SK-N-SH (cell line): ENCODE measurements at regions not wholly inside any gene's neighbourhood (a gene's known extent, or its start where the extent isn't known, plus 50 kb on each side); places are given as distances from the start of the nearest gene placed in this dataset.

Experiments used
- CTCF ChIA-PET: fragments of 300-600, 350-600 bp; formaldehyde crosslinking; extraction: SDS; loops from one replicate; lab custom pipeline; 2021; lab: Yijun Ruan, JAX
- POLR2A ChIA-PET: fragments of 350-600 bp; sonication (Branson Sonifier 250); formaldehyde crosslinking; extraction: SDS; loops from one replicate; lab custom pipeline; 2020; ENCODE audit warnings: antibody characterized with exemption, inconsistent platforms; lab: Yijun Ruan, JAX
- DNase-seq: peaks from one replicate; pipeline ENCODE4 v3.0.0; 2012
- H2AFZ ChIP-seq: fragments of 200-600 bp; sonication (generic); 2 replicates; pipeline ENCODE4 v1.8.1; 2016; ENCODE audit warnings: antibody characterized with exemption, mild to moderate bottlenecking, low read depth
- H3F3A ChIP-seq: fragments of 200-600 bp; sonication (generic); replicated peaks from 2 replicates; pipeline ENCODE3; 2016; ENCODE audit warnings: antibody characterized with exemption, mild to moderate bottlenecking; ENCODE audit not compliant: insufficient read depth
- H3K27ac ChIP-seq, 2 experiments: fragments of 200-500 bp in 1 of 2; fragments of 200-600 bp in 1 of 2; sonication (Bioruptor generic) in 1 of 2; sonication (generic), shearing (Covaris generic) in 1 of 2; 2 replicates each; pipeline versions ENCODE4 v1.5.1 to v1.6.1; 2014 to 2016; ENCODE audit warnings: low read depth in 2 of 2, inconsistent platforms in 1 of 2, low read length in 1 of 2, mild to moderate bottlenecking in 1 of 2, mixed read lengths in 1 of 2
- H3K27me3 ChIP-seq: fragments of 200-600 bp; sonication (generic), shearing (Covaris generic); 2 replicates; pipeline ENCODE4 v1.6.1; 2016; ENCODE audit warnings: mixed run types; ENCODE audit not compliant: insufficient read depth
- H3K36me3 ChIP-seq, 2 experiments: fragments of 200-500 bp in 1 of 2; fragments of 200-600 bp in 1 of 2; sonication (Bioruptor generic) in 1 of 2; sonication (generic) in 1 of 2; replicated peaks in 1 of 2; 2 replicates each; pipeline versions ENCODE3 to v1.5.1; 2014 to 2016; ENCODE audit warnings: low read length in 1 of 2, mild to moderate bottlenecking in 1 of 2; ENCODE audit not compliant: insufficient read depth in 2 of 2, control insufficient read depth in 1 of 2
- H3K4me1 ChIP-seq, 2 experiments: fragments of 200-500 bp in 1 of 2; fragments of 200-600 bp in 1 of 2; sonication (Bioruptor generic) in 1 of 2; sonication (generic), shearing (Covaris generic) in 1 of 2; 2 replicates each; pipeline versions ENCODE4 v1.5.1 to v1.6.1; 2014 to 2016; ENCODE audit warnings: low read depth in 1 of 2, low read length in 1 of 2, mixed run types in 1 of 2; ENCODE audit not compliant: insufficient read depth in 2 of 2, control insufficient read depth in 1 of 2
- H3K4me2 ChIP-seq: fragments of 200-600 bp; sonication (generic), shearing (Covaris generic); 2 replicates; pipeline ENCODE4 v1.6.1; 2017; ENCODE audit warnings: mixed run types
- H3K4me3 ChIP-seq, 2 experiments: fragments of 200-500 bp in 1 of 2; fragments of 200-600 bp in 1 of 2; sonication (Bioruptor generic) in 1 of 2; sonication (generic), shearing (Covaris generic) in 1 of 2; 2 replicates each; pipeline versions ENCODE4 v1.5.1 to v1.8.1; 2014 to 2016; ENCODE audit warnings: low read depth in 2 of 2, inconsistent platforms in 1 of 2, low read length in 1 of 2, mild to moderate bottlenecking in 1 of 2, mixed read lengths in 1 of 2, moderate library complexity in 1 of 2
- H3K79me2 ChIP-seq: fragments of 200-600 bp; sonication (generic); 2 replicates; pipeline ENCODE4 v1.8.1; 2017; ENCODE audit warnings: mild to moderate bottlenecking; ENCODE audit not compliant: insufficient read depth
- H3K9ac ChIP-seq: fragments of 200-600 bp; sonication (generic); 2 replicates; pipeline ENCODE4 v1.6.1; 2017; ENCODE audit warnings: mixed run types
- H3K9me2 ChIP-seq: fragments of 200-600 bp; sonication (generic); 2 replicates; pipeline ENCODE4 v1.6.1; 2017; ENCODE audit warnings: mixed run types
- H3K9me3 ChIP-seq: fragments of 200-600 bp; sonication (generic); 2 replicates; pipeline ENCODE4 v1.6.1; 2017; ENCODE audit warnings: mixed run types, mild to moderate bottlenecking, moderate library complexity
- H4K20me1 ChIP-seq: fragments of 200-600 bp; sonication (generic); 2 replicates; pipeline ENCODE4 v1.6.1; 2017; ENCODE audit warnings: mild to moderate bottlenecking, mixed run types; ENCODE audit not compliant: insufficient read depth
- CHD2 ChIP-seq: fragments of 150-350 bp; IDR thresholded peaks from 2 replicates; pipeline ENCODE4 v1.6.1; 2018; ENCODE audit warnings: low read length; ENCODE audit not compliant: partially characterized antibody
- ELF1 ChIP-seq: IDR thresholded peaks from 2 replicates; pipeline ENCODE4 v1.4.0; 2012
- EP300 ChIP-seq, 2 experiments: IDR thresholded peaks; 2 replicates each; pipeline versions ENCODE4 v1.4.0 to v1.6.1; 2012; ENCODE audit warnings: borderline replicate concordance in 1 of 2, low read depth in 1 of 2, low read length in 1 of 2
- GABPA ChIP-seq: IDR thresholded peaks from 2 replicates; pipeline ENCODE4 v1.4.0; 2012; ENCODE audit warnings: low read depth, mild to moderate bottlenecking
- JUND ChIP-seq: IDR thresholded peaks from 2 replicates; pipeline ENCODE4 v1.4.0; 2012
- MXI1 ChIP-seq: IDR thresholded peaks from 2 replicates; pipeline ENCODE4 v1.6.1; 2012; ENCODE audit warnings: mild to moderate bottlenecking, low read depth, low read length, improper control_type of control experiment
- NRF1 ChIP-seq: IDR thresholded peaks from 2 replicates; pipeline ENCODE4 v1.6.1; 2012; ENCODE audit warnings: low read depth, mild to moderate bottlenecking, low read length
- POLR2AphosphoS5 ChIP-seq: IDR thresholded peaks from 2 replicates; pipeline ENCODE4 v1.6.1; 2012; ENCODE audit warnings: low read depth, low read length
- RCOR1 ChIP-seq: fragments of 150-350 bp; IDR thresholded peaks from 2 replicates; pipeline ENCODE4 v1.6.1; 2017; ENCODE audit warnings: antibody characterized with exemption, low read length
- REST ChIP-seq: IDR thresholded peaks from 2 replicates; pipeline ENCODE4 v1.6.1; 2012; ENCODE audit warnings: mild to moderate bottlenecking, low read depth, low read length, moderate library complexity
- RXRA ChIP-seq: IDR thresholded peaks from 2 replicates; pipeline ENCODE4 v1.4.0; 2012; ENCODE audit warnings: low read depth, mild to moderate bottlenecking, borderline replicate concordance
- TAF1 ChIP-seq: IDR thresholded peaks from 2 replicates; pipeline ENCODE4 v1.6.1; 2012; ENCODE audit warnings: low read depth, mild to moderate bottlenecking, low read length, moderate library complexity, borderline replicate concordance
- TEAD4 ChIP-seq: IDR thresholded peaks from 2 replicates; pipeline ENCODE4 v1.4.0; 2012; ENCODE audit warnings: mild to moderate bottlenecking, borderline replicate concordance; ENCODE audit not compliant: insufficient read depth
- WGBS: methylation state at CpG from one replicate; pipeline ENCODE4 v1.1.6; 2017; ENCODE audit warnings: low lambda C conversion rate; 5-methylcytosine and 5-hydroxymethylcytosine counted together
- TF ChIP-seq, protein P1 (sequence below): fragments of 150-350 bp; IDR thresholded peaks from 2 replicates; pipeline ENCODE4 v1.6.1; 2017; ENCODE audit warnings: antibody characterized with exemption, low read length, low read depth, borderline replicate concordance
- TF ChIP-seq, protein P2 (sequence below): fragments of 150-350 bp; IDR thresholded peaks from 2 replicates; pipeline ENCODE4 v1.6.1; 2016; ENCODE audit warnings: mild to moderate bottlenecking, low read depth, low read length

DNA sequence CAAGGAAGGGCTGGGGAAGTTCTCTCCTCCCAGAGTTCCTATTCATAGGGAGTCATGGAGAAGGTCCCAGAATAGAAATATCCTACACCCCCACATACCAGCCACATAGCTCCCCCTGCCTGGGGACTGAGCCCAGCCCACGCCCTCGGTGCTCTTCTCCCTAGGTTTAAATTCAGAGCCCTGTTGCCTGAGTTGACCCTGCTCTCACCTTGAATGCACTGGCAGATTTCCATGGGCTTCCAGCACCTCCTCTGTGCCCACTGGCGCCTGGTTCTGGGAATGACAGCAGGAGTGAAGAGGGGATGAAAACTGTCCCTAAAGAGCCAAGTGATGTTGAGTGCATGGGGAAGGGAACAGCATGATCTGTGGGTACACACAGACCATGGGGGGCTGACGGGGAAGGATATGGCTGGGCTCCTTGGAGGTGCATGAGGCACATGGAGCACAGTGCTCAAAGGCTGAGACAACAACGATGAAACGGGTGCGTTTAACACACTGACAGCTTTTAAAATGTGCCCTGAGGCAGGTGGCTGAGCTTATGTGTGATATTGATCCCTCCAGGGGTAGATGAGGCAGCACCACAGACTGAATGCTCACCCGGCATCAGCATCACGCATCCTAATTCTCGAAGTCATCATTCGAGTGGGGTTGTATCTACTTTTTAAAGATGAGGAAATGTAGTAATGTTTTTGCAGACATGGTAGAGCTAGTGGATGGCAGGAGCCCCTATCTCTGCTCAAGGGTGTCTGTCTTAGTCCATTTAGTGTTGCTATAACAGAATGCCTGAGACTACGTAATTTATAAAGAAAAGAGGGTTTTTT, 53.7 kb upstream of the IGFBP3 start:
- Histone ChIP-seq H2AFZ (no peak overlapping the region), H3K4me2 (no peak overlapping the region), H3K4me3 (no peak overlapping the region), H3K9ac (no peak overlapping the region), H3K27me3 (no peaks in the 10 kb centered on the region), H3K9me2 (no peaks in the 10 kb centered on the region), H3F3A (peaks cover 15% of the 10 kb centered on the region), H3K9me3 (no peaks in the 10 kb centered on the region), H3K36me3 (no peaks in the 10 kb centered on the region), H3K27ac (no peak overlapping the region), H3K79me2 (no peaks in the 10 kb centered on the region), H4K20me1 (no peaks in the 10 kb centered on the region), H3K4me1 (peaks cover 0 to 26% of the 10 kb centered on the region in 2 experiments; a peak in 3 of 4 replicates)
- WGBS = 86% methylated on average over 12 of the region's 12 CpGs
- CTCF ChIA-PET = interaction anchor here (0.5 to 1.0 kb wide), 2 partner anchors 9 to 484 kb away, joined by 3 read pairs; no protein-coding TSS in a partner anchor
- TF ChIP-seq EP300 (IDR thresholded peaks at IDR 0.05; ENCODE audit: borderline replicate concordance in 1 of 2, low read depth in 1 of 2, low read length in 1 of 2) (no peak), RCOR1 (no peak), ELF1 (no peak), JUND (no peak), TEAD4 (no peak), RXRA (no peak), POLR2AphosphoS5 (no peak), GABPA (no peak), MXI1 (no peak), CHD2 (no peak), TAF1 (no peak), REST (no peak), NRF1 (no peak)
- TF ChIP-seq, protein P1, sequence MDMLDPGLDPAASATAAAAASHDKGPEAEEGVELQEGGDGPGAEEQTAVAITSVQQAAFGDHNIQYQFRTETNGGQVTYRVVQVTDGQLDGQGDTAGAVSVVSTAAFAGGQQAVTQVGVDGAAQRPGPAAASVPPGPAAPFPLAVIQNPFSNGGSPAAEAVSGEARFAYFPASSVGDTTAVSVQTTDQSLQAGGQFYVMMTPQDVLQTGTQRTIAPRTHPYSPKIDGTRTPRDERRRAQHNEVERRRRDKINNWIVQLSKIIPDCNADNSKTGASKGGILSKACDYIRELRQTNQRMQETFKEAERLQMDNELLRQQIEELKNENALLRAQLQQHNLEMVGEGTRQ = no peak
- TF ChIP-seq, protein P2, sequence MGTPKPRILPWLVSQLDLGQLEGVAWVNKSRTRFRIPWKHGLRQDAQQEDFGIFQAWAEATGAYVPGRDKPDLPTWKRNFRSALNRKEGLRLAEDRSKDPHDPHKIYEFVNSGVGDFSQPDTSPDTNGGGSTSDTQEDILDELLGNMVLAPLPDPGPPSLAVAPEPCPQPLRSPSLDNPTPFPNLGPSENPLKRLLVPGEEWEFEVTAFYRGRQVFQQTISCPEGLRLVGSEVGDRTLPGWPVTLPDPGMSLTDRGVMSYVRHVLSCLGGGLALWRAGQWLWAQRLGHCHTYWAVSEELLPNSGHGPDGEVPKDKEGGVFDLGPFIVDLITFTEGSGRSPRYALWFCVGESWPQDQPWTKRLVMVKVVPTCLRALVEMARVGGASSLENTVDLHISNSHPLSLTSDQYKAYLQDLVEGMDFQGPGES = no peak
- no peak for DNase-seq
- POLR2A ChIA-PET = no interaction called here
